ENCODE measurements at regions not wholly inside any gene's neighbourhood (a gene's known extent, or its start where the extent isn't known, plus 50 kb on each side); places are given as distances from the start of the nearest gene placed in this dataset.

DNA sequence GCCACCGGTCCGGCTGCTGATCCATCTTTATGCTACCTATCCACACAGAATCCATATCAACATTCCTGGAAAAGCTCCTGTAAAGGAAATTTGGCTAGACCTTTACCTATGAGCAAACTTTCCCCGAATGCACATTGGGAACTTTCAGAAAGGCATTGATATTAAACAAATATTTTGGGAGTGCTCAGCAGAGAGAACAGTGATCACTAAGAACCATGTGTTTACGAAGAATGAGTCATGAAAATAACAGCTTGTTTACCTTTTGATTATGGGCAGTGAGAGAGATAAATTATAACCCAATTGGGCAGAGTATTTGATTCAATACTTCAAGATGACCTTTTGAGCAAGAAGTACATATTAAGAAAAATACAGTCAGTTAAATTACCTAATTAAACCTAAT, 189.7 kb upstream of the CDH2 start:
- H3F3A ChIP-seq (ENCODE audit: control insufficient read depth, insufficient read depth) = no peaks in the 10 kb centered on the region
- no peaks in the 10 kb centered on the region for H4K20me1 ChIP-seq (ENCODE audit: control insufficient read depth, insufficient read depth, low read depth, low read length)
- no peak overlapping the region for H3K4me3 ChIP-seq (ENCODE audit: low read length)
- H3K4me1 ChIP-seq (ENCODE audit: control insufficient read depth, low read length) = no peaks in the 10 kb centered on the region
- H3K27me3 ChIP-seq (ENCODE audit: control insufficient read depth, low read length) = no peaks in the 10 kb centered on the region
- no peak overlapping the region for H3K4me2 ChIP-seq (ENCODE audit: low read length)
- H3K9me3 ChIP-seq (ENCODE audit: control insufficient read depth, insufficient read depth, low read length) = no peaks in the 10 kb centered on the region
- H3K9me2 ChIP-seq (replicated peaks; ENCODE audit: control insufficient read depth, low read length) = no peaks in the 10 kb centered on the region
- H3K36me3 ChIP-seq (ENCODE audit: control insufficient read depth, low read length) = no peaks in the 10 kb centered on the region
- TF ChIP-seq EZH2phosphoT487 (IDR thresholded peaks at IDR 0.05; ENCODE audit: borderline replicate concordance, low read length) = no peak
- TF ChIP-seq, protein P1, sequence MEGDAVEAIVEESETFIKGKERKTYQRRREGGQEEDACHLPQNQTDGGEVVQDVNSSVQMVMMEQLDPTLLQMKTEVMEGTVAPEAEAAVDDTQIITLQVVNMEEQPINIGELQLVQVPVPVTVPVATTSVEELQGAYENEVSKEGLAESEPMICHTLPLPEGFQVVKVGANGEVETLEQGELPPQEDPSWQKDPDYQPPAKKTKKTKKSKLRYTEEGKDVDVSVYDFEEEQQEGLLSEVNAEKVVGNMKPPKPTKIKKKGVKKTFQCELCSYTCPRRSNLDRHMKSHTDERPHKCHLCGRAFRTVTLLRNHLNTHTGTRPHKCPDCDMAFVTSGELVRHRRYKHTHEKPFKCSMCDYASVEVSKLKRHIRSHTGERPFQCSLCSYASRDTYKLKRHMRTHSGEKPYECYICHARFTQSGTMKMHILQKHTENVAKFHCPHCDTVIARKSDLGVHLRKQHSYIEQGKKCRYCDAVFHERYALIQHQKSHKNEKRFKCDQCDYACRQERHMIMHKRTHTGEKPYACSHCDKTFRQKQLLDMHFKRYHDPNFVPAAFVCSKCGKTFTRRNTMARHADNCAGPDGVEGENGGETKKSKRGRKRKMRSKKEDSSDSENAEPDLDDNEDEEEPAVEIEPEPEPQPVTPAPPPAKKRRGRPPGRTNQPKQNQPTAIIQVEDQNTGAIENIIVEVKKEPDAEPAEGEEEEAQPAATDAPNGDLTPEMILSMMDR (IDR thresholded peaks at IDR 0.05; ENCODE audit: low read depth, low read length, poor library complexity, severe bottlenecking) = no peak
- no peaks in the 10 kb centered on the region for H3K79me2 ChIP-seq (ENCODE audit: control insufficient read depth, low read length)
- no peak overlapping the region for H3K27ac ChIP-seq (ENCODE audit: low read depth, low read length)

- Histone ChIP-seq H3K4me1 (ENCODE audit: control insufficient read depth, low read length) (no peaks in the 10 kb centered on the region), H4K20me1 (ENCODE audit: control insufficient read depth, insufficient read depth, low read depth, low read length) (no peaks in the 10 kb centered on the region), H3K27ac (ENCODE audit: low read depth, low read length) (no peak overlapping the region), H3K9me3 (ENCODE audit: control insufficient read depth, insufficient read depth, low read length) (no peaks in the 10 kb centered on the region), H3K27me3 (ENCODE audit: control insufficient read depth, low read length) (no peaks in the 10 kb centered on the region), H3F3A (ENCODE audit: control insufficient read depth, insufficient read depth) (no peaks in the 10 kb centered on the region), H3K4me3 (ENCODE audit: low read length) (no peak overlapping the region), H3K79me2 (ENCODE audit: control insufficient read depth, low read length) (no peaks in the 10 kb centered on the region), H3K36me3 (ENCODE audit: control insufficient read depth, low read length) (no peaks in the 10 kb centered on the region), H3K4me2 (ENCODE audit: low read length) (no peak overlapping the region), H3K9me2 (replicated peaks; ENCODE audit: control insufficient read depth, low read length) (no peaks in the 10 kb centered on the region)
- TF ChIP-seq EZH2phosphoT487 (IDR thresholded peaks at IDR 0.05; ENCODE audit: borderline replicate concordance, low read length) = no peak
- TF ChIP-seq, protein P1 (IDR thresholded peaks at IDR 0.05; ENCODE audit: low read depth, low read length, poor library complexity, severe bottlenecking) = no peak
Observed at GRCh38 chr18:28365411-28365831, 188.5 kb upstream of the CDH2 start.

DNA sequence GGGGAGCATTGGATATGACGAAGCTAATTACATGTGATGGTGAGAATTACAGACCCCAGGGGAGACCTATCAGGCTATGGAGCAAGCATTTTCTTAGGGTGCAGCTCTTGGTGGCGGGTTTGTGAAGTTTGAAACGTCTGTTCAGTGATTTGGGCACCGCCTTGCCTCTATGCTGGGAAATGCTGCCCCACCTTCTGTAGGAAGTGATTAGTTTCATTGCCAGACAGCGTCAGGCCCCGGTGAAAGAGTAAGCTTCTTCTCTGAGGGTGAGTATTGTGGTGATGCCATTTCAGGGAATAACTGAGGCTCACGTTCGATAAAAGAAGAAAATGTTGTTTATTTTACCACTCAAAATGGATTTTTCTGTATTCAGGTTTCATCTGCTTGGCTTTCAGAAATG, 186.2 kb upstream of the CDH2 start:
- no peak overlapping the region for H3K27ac ChIP-seq (ENCODE audit: low read depth, low read length)
- no peak for TF ChIP-seq EZH2phosphoT487 (IDR thresholded peaks at IDR 0.05; ENCODE audit: borderline replicate concordance, low read length)
- TF ChIP-seq, protein P1 (IDR thresholded peaks at IDR 0.05; ENCODE audit: low read depth, low read length, poor library complexity, severe bottlenecking) = no peak
- H3K4me2 ChIP-seq (ENCODE audit: low read length) = no peak overlapping the region
- no peaks in the 10 kb centered on the region for H3K27me3 ChIP-seq (ENCODE audit: control insufficient read depth, low read length)
- H3K4me3 ChIP-seq (ENCODE audit: low read length) = no peak overlapping the region
- no peaks in the 10 kb centered on the region for H4K20me1 ChIP-seq (ENCODE audit: control insufficient read depth, insufficient read depth, low read depth, low read length)
- no peaks in the 10 kb centered on the region for H3F3A ChIP-seq (ENCODE audit: control insufficient read depth, insufficient read depth)
- H3K4me1 ChIP-seq (ENCODE audit: control insufficient read depth, low read length) = no peaks in the 10 kb centered on the region
- H3K36me3 ChIP-seq (ENCODE audit: control insufficient read depth, low read length) = no peaks in the 10 kb centered on the region
- H3K9me2 ChIP-seq (replicated peaks; ENCODE audit: control insufficient read depth, low read length) = no peaks in the 10 kb centered on the region
- no peaks in the 10 kb centered on the region for H3K79me2 ChIP-seq (ENCODE audit: control insufficient read depth, low read length)
- H3K9me3 ChIP-seq (ENCODE audit: control insufficient read depth, insufficient read depth, low read length) = no peaks in the 10 kb centered on the region

GRCh38 chr18:28359176-28359575, 182.2 kb upstream of the CDH2 start:
- Histone ChIP-seq H3K4me3 (ENCODE audit: low read length) (no peak overlapping the region), H3K36me3 (ENCODE audit: control insufficient read depth, low read length) (no peaks in the 10 kb centered on the region), H3K4me2 (ENCODE audit: low read length) (no peak overlapping the region), H3K27me3 (ENCODE audit: control insufficient read depth, low read length) (no peaks in the 10 kb centered on the region), H3K27ac (ENCODE audit: low read depth, low read length) (no peak overlapping the region), H3K79me2 (ENCODE audit: control insufficient read depth, low read length) (no peaks in the 10 kb centered on the region), H3K9me2 (replicated peaks; ENCODE audit: control insufficient read depth, low read length) (no peaks in the 10 kb centered on the region), H4K20me1 (ENCODE audit: control insufficient read depth, insufficient read depth, low read depth, low read length) (no peaks in the 10 kb centered on the region), H3F3A (ENCODE audit: control insufficient read depth, insufficient read depth) (no peaks in the 10 kb centered on the region), H3K9me3 (ENCODE audit: control insufficient read depth, insufficient read depth, low read length) (no peaks in the 10 kb centered on the region), H3K4me1 (ENCODE audit: control insufficient read depth, low read length) (no peaks in the 10 kb centered on the region)
- TF ChIP-seq, protein P1 (IDR thresholded peaks at IDR 0.05; ENCODE audit: low read depth, low read length, poor library complexity, severe bottlenecking) = no peak
- TF ChIP-seq EZH2phosphoT487 (IDR thresholded peaks at IDR 0.05; ENCODE audit: borderline replicate concordance, low read length) = no peak

Measured in DOHH2 (cell line).